ENCODE measurements at regions not wholly inside any gene's neighbourhood (a gene's known extent, or its start where the extent isn't known, plus 50 kb on each side); places are given as distances from the start of the nearest gene placed in this dataset.

DNA sequence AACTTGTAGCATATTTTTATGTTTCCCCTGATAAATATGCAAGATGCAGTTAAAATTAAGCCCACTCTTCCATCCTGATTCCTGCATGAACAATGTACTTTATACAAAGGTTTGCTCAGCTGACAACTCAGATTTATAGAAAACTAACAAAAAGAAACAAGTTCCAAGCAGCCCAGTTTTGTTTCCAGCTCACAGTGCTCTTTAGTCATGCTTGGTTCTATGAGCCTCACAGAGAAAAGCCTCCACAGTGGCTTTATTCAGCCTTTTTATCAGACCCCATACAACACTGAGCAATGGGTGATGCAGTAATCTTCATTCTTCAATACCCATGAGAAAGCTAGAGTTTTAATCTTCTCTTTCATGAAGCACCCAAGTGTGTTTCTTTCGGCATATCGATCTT, 329.6 kb downstream of the SLCO4C1 start:
- TF ChIP-seq CSDC2 (CRISPR knock-in tag; IDR thresholded peaks at IDR 0.05) (no peak), TOX (CRISPR knock-in tag; IDR thresholded peaks at IDR 0.05; ENCODE audit: borderline replicate concordance) (no peak), PPARA (CRISPR knock-in tag; IDR thresholded peaks at IDR 0.05; ENCODE audit: borderline replicate concordance) (no peak), TCF4 (CRISPR knock-in tag; IDR thresholded peaks at IDR 0.05; ENCODE audit: borderline replicate concordance) (no peak), ZFP3 (CRISPR knock-in tag; IDR thresholded peaks at IDR 0.05) (no peak), OSR1 (CRISPR knock-in tag; IDR thresholded peaks at IDR 0.05) (no peak), SNAI2 (CRISPR knock-in tag; IDR thresholded peaks at IDR 0.05) (no peak), ZNF8 (CRISPR knock-in tag; IDR thresholded peaks at IDR 0.05) (no peak), ISL1 (CRISPR knock-in tag; IDR thresholded peaks at IDR 0.05) (no peak), POU6F1 (CRISPR knock-in tag; IDR thresholded peaks at IDR 0.05; ENCODE audit: borderline replicate concordance, low read depth) (no peak), ARNTL (CRISPR knock-in tag; IDR thresholded peaks at IDR 0.05; ENCODE audit: borderline replicate concordance, low read depth) (no peak), RARB (CRISPR knock-in tag; IDR thresholded peaks at IDR 0.05) (no peak)
- TF ChIP-seq, protein P1, sequence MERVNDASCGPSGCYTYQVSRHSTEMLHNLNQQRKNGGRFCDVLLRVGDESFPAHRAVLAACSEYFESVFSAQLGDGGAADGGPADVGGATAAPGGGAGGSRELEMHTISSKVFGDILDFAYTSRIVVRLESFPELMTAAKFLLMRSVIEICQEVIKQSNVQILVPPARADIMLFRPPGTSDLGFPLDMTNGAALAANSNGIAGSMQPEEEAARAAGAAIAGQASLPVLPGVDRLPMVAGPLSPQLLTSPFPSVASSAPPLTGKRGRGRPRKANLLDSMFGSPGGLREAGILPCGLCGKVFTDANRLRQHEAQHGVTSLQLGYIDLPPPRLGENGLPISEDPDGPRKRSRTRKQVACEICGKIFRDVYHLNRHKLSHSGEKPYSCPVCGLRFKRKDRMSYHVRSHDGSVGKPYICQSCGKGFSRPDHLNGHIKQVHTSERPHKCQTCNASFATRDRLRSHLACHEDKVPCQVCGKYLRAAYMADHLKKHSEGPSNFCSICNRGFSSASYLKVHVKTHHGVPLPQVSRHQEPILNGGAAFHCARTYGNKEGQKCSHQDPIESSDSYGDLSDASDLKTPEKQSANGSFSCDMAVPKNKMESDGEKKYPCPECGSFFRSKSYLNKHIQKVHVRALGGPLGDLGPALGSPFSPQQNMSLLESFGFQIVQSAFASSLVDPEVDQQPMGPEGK (CRISPR knock-in tag; IDR thresholded peaks at IDR 0.05; ENCODE audit: borderline replicate concordance), result no peak
- TF ChIP-seq, protein P2, sequence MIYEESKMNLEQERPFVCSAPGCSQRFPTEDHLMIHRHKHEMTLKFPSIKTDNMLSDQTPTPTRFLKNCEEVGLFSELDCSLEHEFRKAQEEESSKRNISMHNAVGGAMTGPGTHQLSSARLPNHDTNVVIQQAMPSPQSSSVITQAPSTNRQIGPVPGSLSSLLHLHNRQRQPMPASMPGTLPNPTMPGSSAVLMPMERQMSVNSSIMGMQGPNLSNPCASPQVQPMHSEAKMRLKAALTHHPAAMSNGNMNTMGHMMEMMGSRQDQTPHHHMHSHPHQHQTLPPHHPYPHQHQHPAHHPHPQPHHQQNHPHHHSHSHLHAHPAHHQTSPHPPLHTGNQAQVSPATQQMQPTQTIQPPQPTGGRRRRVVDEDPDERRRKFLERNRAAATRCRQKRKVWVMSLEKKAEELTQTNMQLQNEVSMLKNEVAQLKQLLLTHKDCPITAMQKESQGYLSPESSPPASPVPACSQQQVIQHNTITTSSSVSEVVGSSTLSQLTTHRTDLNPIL (CRISPR knock-in tag; IDR thresholded peaks at IDR 0.05; ENCODE audit: low read depth), result no peak
